Ecto neural progenitor cell (in vitro differentiated cells): ENCODE measurements at regions not wholly inside any gene's neighbourhood (a gene's known extent, or its start where the extent isn't known, plus 50 kb on each side); places are given as distances from the start of the nearest gene placed in this dataset.

Experiments
- DNase-seq: peaks from one replicate; pipeline ENCODE4 v3.0.0-alpha.2; 2018; ENCODE audit warnings: low spot score

DNA sequence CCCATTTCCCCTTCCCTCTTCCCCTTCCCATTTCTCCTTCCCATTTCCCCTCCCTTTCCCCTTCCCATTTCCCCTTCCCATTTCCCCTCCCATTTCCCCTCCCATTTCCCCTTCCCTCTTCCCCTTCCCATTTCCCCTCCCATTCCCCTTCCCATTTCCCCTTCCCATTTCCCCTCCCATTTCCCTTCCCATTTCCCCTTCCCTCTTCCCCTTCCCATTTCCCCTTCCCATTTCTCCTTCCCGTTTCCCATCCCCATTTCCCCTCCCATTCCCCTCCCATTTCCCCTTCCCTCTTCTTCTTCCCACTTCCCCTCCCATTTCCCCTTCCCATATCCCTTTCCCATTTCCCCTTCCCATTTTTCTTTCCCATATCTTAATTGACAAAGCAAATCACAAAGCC is 109.0 kb downstream of the OLFM1 start:
- DNase-seq, result no peak

DNA sequence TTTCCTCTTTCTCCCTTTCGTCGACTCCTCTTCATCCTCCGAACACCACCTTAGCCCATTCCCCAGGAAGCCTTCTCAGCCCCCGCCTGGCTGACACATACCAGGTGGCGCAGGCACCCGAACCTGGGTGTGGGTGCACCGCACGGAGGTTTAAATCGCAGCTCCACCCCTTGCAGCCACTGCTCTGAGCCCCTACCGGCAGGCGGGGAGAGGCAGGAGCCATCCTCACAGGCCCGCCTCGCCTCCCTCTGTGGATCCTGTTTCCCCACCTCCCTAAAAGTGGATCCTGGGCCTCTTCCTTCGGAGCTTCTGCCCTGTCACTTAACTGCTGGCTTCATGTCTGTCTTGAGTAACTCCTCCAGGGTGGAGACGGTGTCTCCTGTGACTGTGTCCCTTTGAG is 110.7 kb downstream of the OLFM1 start:
- DNase-seq, result no peak

DNA sequence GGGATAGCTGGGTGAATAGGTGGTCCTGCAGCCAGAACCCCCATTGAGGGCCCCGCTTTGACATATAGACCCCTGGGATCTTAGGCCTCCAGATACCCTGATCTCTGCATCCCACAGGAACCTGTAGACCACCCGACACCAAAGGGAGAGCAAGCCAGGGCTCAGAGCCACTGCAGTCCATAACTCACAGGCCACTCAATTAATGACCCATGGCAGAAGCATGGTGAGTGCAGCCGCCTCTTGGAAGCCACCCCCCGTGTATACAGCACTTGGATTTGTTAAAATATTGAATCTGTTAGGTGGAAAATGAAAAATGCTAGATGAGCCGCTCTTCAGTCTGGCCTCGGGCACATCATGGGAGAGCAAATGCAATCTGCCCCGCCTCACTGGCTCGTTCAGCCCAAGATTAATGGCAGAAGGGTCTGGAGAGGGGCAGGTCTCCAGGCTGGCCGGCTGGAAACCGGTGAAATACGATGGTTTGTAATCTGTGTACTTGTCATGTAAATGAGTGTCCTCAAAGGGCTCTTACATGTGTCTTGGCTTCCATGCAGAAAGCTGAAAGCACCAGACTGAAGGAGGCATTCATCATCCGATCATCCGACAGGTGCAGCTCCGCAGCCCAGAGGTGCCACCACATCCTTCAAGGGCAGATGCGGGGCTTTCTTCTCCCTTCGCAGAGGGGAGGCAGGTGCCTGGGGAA is 111.3 kb downstream of the OLFM1 start:
- DNase-seq, result no peak

DNA sequence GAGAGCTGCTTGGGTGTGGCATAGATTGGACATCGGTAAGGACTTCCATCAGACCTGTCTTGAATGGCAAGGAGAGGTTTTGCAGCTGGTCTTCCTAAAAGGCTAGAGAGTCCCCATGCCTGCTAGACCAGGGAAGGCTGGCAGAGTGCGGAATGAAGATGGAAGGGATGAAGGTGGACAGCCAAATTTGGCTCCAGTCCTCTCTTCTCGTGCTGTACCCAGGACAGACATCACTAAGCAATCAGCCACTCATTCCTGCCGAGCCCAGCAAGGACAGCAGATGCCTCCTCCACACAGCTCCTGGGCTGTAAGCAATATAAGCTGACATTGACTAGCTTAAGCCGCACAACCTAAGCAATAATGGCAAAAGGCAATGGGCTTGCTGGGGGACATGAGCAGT is 112.0 kb downstream of the OLFM1 start:
- no peak for DNase-seq

DNA sequence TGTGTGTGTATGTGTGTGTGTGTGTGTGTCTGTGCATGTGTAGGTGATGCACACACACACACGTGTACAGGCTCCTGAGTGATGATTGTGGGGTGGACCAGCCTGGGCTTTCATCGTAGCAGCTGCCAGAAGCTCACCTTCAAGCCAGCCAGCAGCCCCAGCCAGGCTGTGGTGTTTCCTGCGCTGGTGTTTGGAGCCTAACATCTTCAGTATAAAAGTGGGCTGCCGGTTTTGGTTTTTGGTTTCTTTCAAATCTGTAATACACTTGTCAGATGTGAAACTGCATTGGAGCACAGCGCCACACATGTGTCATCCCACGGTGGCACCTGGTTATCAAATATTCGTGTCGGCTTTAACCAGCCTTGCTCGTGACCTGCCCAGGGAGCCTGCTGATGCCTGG is 114.2 kb downstream of the OLFM1 start:
- DNase-seq, result no peak

DNA sequence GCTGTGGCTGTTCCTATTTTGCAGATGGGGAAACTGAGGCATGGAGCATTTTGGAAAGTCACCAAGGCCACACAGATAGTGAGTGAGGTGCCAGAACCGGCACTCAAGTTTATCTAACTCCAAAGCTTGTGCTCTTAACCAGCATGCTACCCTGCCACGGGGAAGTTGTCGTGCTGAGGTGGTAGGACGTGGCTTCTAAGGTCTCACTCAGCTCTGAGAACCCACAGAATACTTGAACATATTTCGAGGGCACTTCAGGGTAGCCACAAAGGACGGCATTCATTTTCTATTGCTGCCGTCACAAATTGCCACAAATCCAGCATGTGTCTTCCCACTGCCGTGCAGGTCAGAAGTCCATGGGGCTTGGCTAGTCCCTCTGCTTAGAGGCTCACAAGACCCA is 116.7 kb downstream of the OLFM1 start:
- DNase-seq, result no peak

DNA sequence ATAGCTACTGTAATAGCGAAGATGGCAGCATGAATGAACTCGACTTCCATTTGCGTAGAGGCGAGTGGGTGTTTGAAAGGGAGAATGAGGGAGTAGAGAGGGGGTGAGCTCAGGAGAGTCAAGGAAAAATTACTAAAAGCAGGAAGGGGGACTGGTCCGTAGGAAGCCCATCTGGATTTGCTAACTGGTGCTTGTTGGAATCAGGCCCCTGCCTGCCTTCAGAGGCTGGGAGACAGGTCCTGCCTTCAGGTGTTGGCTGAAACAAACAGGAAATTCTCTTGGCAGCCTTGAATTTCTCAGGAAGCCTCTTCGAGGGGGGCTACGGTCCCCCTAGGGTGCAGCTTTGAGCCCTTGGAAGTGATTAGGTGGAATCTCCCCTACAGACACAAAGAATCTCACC is 121.7 kb downstream of the OLFM1 start:
- DNase-seq, result no peak

DNA sequence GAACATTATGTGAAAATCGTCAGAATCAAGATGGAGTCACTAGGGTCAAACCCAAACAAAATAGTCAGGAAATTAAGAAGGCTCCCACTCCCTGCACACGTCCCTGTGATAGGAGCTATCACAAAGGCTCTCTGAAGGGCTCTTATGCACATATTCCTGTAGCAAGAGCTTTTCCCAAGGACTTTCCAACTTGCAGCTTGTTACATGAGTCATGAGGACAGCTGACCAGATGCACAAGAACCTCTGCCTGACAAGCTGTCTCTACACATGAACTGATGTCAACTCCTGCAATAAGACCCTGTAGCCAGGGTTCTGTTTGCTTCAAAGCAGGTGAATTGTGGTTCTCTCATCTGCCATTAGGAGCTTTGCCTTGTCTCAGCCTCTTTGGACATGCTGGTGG is 122.4 kb downstream of the OLFM1 start:
- no peak for DNase-seq

DNA sequence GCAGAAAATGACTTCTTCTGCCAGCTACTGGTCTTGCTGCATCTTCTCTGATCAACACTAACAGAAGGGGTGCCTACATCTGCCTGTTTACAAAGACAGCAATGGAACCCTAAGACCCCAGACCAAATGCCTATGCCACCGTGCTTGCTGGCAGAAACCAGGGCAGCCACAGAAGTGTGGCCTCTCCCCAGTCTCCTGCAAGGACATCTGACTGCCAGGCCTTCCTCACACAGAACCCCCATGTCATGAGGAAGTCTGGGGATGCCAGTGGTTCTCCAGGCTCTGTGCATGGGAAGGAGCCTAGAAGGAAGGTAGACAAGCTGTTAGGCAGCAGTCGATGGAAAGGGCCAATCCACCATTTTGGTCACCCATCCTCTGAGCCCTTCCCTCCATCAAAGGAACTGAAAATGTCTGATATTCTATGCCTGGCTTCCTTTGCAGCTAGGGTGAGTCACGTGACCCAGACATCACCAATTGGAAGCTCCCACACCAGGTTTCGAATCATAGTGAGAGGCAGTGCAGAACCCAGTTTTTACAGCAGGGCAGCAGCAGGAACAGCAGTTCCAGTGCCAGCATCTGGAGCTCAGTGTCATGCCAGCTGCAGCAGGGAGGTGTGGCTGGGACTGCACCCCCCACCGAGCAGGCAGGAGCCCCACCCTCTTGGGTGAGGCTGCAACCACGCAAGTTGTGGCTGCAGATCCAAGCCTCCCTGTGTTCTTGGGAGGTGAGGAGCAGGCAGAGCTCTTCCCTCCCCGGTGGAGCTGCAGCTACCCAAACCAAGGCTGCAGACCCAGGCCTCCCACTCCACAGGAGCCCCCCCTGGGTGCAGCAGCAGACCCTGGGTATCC is 123.4 kb downstream of the OLFM1 start:
- no peak for DNase-seq

DNA sequence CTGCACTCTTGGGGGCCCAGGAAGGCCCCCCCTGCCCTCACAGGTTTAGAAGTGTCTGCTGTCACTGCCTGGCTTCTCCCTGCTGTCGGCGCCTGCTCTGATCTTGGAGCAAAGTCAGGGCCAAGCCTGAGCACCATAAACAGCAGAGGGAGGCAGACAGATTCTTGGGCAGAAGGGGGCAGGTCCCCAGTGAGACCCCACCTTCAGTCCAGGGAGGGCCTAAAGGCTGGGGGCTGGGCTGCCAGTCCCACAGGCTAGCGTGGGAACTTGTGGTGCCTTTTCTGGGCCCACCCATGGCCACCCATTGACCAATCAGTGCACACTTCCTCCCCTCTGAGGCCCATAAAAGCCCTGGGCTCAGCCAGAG is 124.0 kb downstream of the OLFM1 start:
- DNase-seq, result no peak

DNA sequence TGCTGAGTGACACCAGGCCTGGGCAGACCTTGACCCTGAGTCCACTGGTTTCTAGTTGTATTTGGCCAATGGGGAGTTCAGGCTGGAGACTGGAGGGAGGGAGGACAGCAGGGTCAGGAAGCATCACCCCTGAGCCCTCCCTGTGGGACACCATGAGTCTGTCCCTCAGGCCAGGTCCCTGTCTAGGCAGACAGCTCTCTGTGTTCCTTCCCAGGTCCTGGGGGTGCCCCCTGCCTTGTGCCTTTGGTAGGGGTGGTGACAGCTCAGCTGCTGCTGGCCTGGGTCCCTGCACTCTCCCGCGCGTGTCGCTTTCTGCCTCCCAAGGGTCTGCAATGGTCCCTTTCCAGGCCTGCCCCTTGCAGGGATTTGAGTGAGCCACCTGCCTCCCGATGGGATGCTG is 125.5 kb downstream of the OLFM1 start:
- no peak for DNase-seq

DNA sequence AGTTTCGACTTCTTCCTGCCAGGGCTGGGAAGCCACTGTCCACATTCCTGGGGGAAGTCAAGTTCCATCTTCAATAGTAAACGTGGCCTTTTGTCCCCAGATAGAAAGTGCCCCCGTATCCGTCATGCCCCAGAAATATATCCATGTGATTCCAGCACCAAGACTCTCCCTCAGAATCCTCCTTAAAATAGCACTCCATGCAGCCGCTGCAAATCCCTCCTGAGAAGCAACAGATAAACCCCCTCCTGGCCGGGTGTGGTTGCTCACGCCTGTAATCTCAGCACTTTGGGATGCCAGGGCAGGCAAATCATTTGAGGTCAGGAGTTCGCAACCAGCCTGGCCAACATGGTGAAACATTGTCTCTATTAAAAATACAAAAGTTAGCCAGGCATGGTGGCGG is 126.1 kb downstream of the OLFM1 start:
- no peak for DNase-seq

DNA sequence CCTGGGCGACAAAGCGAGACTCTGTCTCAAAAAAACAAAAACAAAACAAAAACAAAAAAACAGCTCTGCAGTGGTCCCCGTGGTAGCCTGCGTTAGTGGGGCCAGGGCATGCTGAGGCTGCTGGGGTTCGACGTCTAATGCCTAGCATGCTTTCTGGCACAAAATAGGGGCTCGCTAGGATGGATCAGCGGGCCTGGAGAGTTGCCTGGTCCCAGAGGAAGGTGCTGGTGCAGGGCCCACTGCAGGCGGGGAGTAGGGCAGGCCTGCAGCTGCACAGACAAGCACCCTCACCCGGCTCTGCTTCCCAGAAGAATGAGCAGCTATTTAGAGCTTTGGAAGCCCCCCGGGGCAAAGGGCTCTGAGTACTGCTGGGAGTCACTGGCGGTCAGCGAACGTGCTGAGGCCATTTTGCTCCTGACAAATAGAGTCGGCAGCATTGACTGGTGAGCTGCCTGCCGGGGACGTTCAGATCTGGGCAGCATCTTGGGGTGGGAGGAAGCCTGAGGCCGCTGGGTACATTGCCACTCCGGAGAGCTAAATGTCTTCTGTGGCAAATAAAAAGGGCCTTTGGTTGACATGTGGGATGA is 126.7 kb downstream of the OLFM1 start:
- DNase-seq, result no peak

DNA sequence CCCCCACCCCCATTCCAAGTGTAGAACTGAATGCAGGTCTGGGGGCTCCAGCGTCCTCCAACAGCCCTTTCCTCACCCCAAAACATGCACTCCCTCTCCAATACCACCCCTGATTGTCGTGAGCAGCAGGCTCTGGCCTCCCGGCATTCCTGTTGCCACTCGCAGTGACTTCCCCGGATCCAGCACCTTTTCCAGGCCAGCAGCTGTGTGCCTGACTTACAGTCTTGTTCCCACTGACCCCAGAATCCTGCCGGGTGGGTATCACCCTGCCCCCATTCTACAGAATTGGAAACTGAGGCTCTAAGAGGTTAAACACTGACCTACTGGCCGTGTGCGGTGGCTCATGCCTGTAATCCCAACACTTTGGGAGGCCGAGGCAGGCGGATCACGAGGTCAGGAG is 127.2 kb downstream of the OLFM1 start:
- no peak for DNase-seq

DNA sequence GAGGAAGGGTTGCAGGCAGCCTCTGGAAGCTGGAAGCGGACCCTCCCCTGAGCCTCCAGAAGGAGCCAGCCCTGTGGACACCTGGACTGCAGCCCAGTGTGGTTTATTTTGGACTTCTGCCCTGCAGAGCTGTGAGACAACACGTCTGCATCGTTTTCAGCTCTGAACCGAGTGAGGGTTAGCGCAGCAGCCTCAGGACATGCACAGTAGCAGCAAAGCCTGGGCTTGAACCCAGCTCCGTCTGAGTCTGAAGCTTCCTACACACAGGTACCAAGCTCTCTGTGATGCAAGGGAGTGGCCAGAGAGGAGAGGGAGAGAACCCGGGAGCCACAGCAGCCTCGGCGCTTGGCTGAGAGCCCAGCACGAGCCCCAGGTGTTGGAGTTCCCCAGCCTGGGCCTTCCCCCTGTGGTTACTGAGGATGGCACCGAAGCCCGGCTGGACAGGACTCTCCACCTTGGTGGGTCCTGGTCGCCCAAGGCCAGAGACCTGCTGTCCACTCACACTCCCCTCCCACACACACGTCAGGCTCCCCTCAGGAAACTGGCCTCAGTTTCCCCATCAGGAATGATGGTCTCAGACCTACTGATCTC is 128.2 kb downstream of the OLFM1 start:
- no peak for DNase-seq

DNA sequence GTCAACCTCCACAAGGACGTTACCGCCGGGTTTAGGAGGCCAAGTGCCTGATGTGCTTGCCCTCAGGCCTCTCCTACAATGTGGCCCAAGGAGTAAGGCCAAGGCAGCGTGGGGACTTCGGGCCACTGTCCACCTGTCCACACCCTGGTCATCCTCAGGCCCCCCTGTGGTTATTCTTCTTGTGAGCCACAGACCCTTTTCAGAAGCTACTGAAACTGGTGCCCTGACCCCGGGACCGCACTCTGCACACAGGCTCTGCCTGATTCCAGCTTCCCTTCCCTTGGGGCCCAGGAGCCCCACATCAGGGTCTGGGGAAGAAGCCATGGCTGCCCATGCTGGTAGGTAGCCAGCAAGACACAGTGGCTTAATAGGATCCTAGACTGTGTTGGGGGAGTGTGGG is 128.8 kb downstream of the OLFM1 start:
- no peak for DNase-seq

DNA sequence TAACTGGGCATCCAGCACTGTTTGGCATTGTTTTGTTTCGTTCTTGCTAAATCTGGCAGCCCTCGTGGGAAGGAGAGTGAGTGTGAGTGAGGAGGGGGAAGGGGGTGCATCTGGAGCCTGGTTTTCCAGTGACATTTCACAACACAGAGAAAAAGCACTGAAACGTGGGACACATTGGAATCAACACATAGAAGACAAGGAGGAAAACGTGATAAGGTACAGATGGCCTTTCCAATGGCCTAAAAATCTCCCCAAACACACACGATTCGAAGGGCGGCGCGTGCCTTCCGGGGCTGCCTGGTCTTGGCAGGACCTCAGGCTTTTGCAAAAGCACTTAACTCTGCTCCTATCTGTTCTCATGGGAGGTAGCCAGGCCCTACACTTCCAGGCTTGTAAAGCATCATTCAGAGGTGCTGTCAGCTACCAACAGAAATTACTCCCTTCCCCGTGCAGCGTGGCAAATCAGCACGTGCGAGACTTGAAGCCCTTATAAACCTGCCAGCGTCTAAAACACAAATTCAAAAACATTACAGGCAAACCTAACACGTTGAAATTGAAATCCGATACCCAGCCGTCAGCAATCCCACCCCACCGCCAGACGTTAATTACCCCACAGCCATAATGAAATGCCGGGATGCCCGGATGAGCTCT is 129.4 kb downstream of the OLFM1 start:
- no peak for DNase-seq

DNA sequence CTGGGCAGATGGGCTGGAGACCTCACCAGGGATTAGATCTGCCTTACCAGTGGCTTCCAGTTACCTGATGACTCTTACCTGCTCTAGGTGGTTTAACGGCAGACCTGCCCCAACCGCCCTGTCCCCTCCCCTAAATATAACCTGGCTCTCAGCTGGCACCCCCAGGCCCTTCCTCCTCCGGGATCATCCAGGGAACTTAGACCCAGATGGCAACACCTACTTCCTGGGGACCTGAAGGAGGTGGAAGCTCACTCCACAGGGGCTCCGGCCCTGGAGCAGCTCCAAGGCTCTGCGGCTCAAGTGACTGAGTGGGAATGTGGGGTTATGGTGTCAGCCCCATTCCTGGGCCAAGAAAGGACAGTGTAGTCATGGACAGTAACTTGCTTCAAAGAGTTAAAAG is 130.4 kb downstream of the OLFM1 start:
- DNase-seq, result no peak

DNA sequence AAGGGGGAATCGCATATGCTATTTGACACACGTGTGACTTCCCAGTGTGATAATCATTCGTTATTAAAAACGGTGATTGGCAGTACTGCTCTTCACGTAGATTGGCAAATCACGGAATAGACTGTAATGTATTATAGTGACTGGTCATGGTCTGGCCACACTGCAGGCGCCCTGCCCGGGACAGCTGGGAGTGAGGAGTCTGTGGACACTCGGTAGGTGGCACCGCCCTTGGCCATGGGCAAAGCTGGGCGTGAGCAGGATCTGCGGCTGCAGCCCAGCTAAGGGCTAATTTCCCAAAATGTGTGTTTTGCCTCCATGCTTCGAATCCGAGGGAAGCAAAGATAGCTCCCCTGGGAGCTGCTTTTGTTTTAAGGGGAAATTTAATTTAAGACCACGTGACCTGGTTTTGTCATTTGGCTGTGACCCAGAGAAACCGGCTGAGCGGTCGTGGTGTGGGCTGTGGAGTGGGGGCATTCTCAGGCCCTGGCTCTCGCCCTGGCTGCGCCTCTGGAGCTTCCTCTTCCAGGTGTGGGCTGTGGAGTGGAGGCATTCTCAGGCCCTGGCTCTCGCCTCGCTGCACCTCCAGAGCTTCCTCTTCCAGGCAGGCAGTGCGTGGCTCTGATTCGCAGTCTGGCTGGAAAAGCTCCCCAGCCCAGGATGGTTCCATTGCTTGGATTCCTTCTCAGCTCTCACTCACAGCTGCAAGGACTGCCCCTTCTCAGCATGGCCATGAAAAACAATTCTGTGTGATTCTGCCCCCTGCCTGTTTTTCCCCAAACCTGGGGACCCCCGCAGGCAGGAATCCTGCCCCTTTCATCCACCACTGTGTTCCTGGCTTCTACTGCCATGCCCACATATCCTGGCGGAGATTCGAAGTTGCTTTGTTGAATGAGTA is 131.1 kb downstream of the OLFM1 start:
- DNase-seq, result no peak

DNA sequence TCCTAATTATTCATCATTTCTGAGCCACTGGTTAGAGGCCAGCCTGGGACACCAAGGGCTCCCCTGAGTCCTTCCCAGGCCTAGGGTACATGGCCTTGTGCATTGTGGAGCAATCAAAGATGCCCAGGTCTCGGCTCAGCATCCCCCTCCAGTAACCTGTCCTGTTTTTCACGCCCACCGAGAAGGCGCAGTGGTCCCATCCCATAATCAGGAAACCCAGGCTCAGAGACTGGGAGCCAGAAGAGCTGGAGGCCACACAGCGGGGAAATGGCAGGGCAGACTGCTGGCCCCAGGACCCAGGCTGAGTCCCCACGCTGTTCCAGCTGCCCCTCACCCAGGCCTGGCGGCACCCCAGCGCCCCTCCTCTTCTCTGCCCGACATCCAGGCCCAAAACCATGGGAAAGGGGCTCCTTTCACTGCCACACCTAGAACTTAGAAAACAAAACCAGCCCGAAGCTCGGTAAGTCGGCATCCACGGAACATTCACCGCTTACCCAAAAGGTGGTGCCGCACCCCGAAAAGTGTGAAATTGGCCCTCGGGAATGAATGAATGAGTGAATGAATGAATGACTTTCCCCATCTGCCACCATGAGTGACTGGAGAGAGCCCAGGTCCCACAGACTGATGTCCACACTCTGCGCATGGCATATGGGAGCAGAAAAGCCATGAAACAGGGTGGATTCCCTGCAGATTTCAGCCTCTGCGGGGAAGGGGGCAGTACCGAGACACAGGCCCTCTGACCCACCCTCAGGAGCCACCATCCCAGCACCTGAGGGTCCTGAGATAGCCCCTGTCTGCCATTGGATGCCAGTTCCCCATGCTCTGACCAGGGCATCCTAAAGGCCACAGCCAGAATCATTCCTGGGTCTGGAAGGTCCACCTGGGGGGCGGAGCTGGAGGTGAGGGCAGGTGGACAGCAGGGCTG is 132.5 kb downstream of the OLFM1 start:
- DNase-seq, result no peak
